Astrocyte (in vitro differentiated cells and primary cell): ENCODE measurements at regions not wholly inside any gene's neighbourhood (a gene's known extent, or its start where the extent isn't known, plus 50 kb on each side); places are given as distances from the start of the nearest gene placed in this dataset.
A peak's percentile ranks its signal among the peaks of the same experiment; 100 is the strongest.

ENCODE experiments used
- DNase-seq: peaks from one replicate; pipeline ENCODE4 v3.0.0-alpha.2; 2010; ENCODE audit warnings: low read depth
- FAIRE-seq: peaks from 2 replicates; lab custom pipeline; 2011; peaks lifted over from hg19 to GRCh38; lab: Jason Lieb, UNC
- H2AFZ ChIP-seq: 2 replicates; pipeline ENCODE4 v1.6.0; 2012; ENCODE audit warnings: low read depth, low read length, inconsistent platforms
- H3K27ac ChIP-seq: 2 replicates; pipeline ENCODE4 v1.5.1; 2011; ENCODE audit warnings: low read depth, low read length, inconsistent platforms
- H3K27me3 ChIP-seq: 2 replicates; pipeline ENCODE4 v1.6.0; 2011; ENCODE audit warnings: low read length, inconsistent platforms; ENCODE audit not compliant: insufficient read depth
- H3K36me3 ChIP-seq: 2 replicates; pipeline ENCODE4 v1.5.1; 2011; ENCODE audit warnings: low read length, inconsistent platforms; ENCODE audit not compliant: insufficient read depth
- H3K4me1 ChIP-seq: 2 replicates; pipeline ENCODE4 v1.5.1; 2011; ENCODE audit warnings: low read length, inconsistent platforms; ENCODE audit not compliant: insufficient read depth
- H3K4me2 ChIP-seq: 2 replicates; pipeline ENCODE4 v1.6.0; 2012; ENCODE audit warnings: low read length, inconsistent platforms
- H3K4me3 ChIP-seq: 2 replicates; pipeline ENCODE4 v1.5.1; 2011; ENCODE audit warnings: low read depth, mild to moderate bottlenecking, low read length, inconsistent platforms; ENCODE audit not compliant: insufficient read depth
- H3K79me2 ChIP-seq: 2 replicates; pipeline ENCODE4 v1.6.0; 2012; ENCODE audit warnings: mild to moderate bottlenecking, low read length, inconsistent platforms; ENCODE audit not compliant: insufficient read depth
- H3K9ac ChIP-seq: 2 replicates; pipeline ENCODE4 v1.6.0; 2012; ENCODE audit warnings: mild to moderate bottlenecking, low read length, inconsistent platforms
- H3K9me3 ChIP-seq: 2 replicates; pipeline ENCODE4 v1.5.1; 2012; ENCODE audit warnings: low read depth, mild to moderate bottlenecking, low read length, inconsistent platforms; ENCODE audit not compliant: insufficient read depth
- H4K20me1 ChIP-seq: 2 replicates; pipeline ENCODE4 v1.6.0; 2012; ENCODE audit warnings: low read length, inconsistent platforms; ENCODE audit not compliant: insufficient read depth
- H3K27ac Mint-ChIP-seq: one replicate; pipeline ENCODE4 v1.8.0; 2021; ENCODE audit warnings: mild to moderate bottlenecking, mixed read lengths; ENCODE audit not compliant: unreplicated experiment
- H3K27me3 Mint-ChIP-seq: one replicate; pipeline ENCODE4 v1.8.0; 2021; ENCODE audit warnings: low read depth, mixed read lengths; ENCODE audit not compliant: unreplicated experiment
- H3K36me3 Mint-ChIP-seq: one replicate; pipeline ENCODE4 v1.8.0; 2021; ENCODE audit warnings: low read depth, mixed read lengths; ENCODE audit not compliant: unreplicated experiment
- H3K4me1 Mint-ChIP-seq: one replicate; pipeline ENCODE4 v1.8.0; 2021; ENCODE audit warnings: low read depth, mixed read lengths; ENCODE audit not compliant: unreplicated experiment
- H3K4me3 Mint-ChIP-seq: one replicate; pipeline ENCODE4 v1.8.0; 2021; ENCODE audit warnings: mild to moderate bottlenecking, moderate library complexity, mixed read lengths; ENCODE audit not compliant: unreplicated experiment
- H3K9me3 Mint-ChIP-seq: one replicate; pipeline ENCODE4 v1.8.0; 2021; ENCODE audit warnings: mild to moderate bottlenecking, mixed read lengths; ENCODE audit not compliant: unreplicated experiment
- CTCF ChIP-seq: IDR thresholded peaks from 2 replicates; pipeline ENCODE4 v1.5.1; 2011; ENCODE audit warnings: low read depth, mild to moderate bottlenecking, inconsistent platforms, low read length, moderate library complexity; ENCODE audit not compliant: insufficient read depth
- EZH2 ChIP-seq: IDR thresholded peaks from 2 replicates; pipeline ENCODE4 v1.6.1; 2012; ENCODE audit warnings: mild to moderate bottlenecking, low read length, inconsistent platforms; ENCODE audit not compliant: insufficient read depth

DNA sequence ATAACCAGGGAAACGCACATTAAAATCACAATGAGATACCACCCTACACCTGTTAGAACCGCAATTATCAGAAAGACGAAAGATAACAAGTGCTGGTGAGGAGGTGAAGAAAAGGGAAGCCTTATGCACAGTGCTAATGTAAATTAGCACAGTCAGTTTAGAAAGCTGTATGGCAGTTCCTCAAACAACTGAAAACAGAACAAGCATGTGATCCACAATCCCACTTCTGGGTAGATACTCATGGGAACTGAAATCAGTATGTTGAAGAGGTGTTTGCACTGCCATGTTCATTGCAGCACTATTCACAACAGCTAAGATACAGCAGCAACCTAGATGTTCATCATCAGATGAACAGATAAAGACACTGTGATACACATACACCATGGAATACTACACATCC, 75.0 kb upstream of the CCND1 start:
- H3K36me3 ChIP-seq, result no peaks in the 10 kb centered on the region
- H3K9me3 ChIP-seq, result no peaks in the 10 kb centered on the region
- no peaks in the 10 kb centered on the region for H3K36me3 Mint-ChIP-seq
- H3K27me3 Mint-ChIP-seq, result peaks cover 18% of the 10 kb centered on the region
- no peak overlapping the region for H3K27ac ChIP-seq
- H2AFZ ChIP-seq, result no peak overlapping the region
- H3K9me3 Mint-ChIP-seq, result peaks cover 9% of the 10 kb centered on the region
- no peak overlapping the region for H3K27ac Mint-ChIP-seq
- H3K4me1 ChIP-seq, result peaks cover 6% of the 10 kb centered on the region
- FAIRE-seq (no peak), DNase-seq (no peak)
- H3K27me3 ChIP-seq, result no peaks in the 10 kb centered on the region
- H3K4me1 Mint-ChIP-seq, result peaks cover 21% of the 10 kb centered on the region
- no peak overlapping the region for H3K4me3 ChIP-seq
- no peaks in the 10 kb centered on the region for H3K79me2 ChIP-seq
- no peak overlapping the region for H3K9ac ChIP-seq
- H3K4me3 Mint-ChIP-seq, result no peak overlapping the region
- H3K4me2 ChIP-seq, result no peak overlapping the region
- no peak for TF ChIP-seq CTCF
- no peak for TF ChIP-seq EZH2
- H4K20me1 ChIP-seq, result no peaks in the 10 kb centered on the region

GRCh38 chr11:69567951-69568808, 72.8 kb upstream of the CCND1 start:
- DNase-seq, result peak; percentile 3
- H3K4me2 ChIP-seq, result no peak overlapping the region

More at GRCh38 chr11:69567951-69568808, 72.8 kb upstream of the CCND1 start:
- Histone ChIP-seq H3K4me3 (no peak overlapping the region), H2AFZ (no peak overlapping the region), H3K4me1 (peaks cover 6% of the 10 kb centered on the region), H3K27ac (no peak overlapping the region), H3K9ac (no peak overlapping the region), H3K27me3 (no peaks in the 10 kb centered on the region), H4K20me1 (no peaks in the 10 kb centered on the region), H3K36me3 (no peaks in the 10 kb centered on the region), H3K9me3 (no peaks in the 10 kb centered on the region), H3K79me2 (no peaks in the 10 kb centered on the region)
- no peak for TF ChIP-seq EZH2
- no peak for TF ChIP-seq CTCF
- no peak overlapping the region for H3K27ac Mint-ChIP-seq
- H3K36me3 Mint-ChIP-seq, result no peaks in the 10 kb centered on the region
- peaks cover 36% of the 10 kb centered on the region for H3K27me3 Mint-ChIP-seq
- peaks cover 10% of the 10 kb centered on the region for H3K9me3 Mint-ChIP-seq
- peaks cover 21% of the 10 kb centered on the region for H3K4me1 Mint-ChIP-seq
- peak overlapping the region; percentile 11 for H3K4me3 Mint-ChIP-seq
- no peak for FAIRE-seq
